GM12878 (cell line): ENCODE measurements at regions not wholly inside any gene's neighbourhood (a gene's known extent, or its start where the extent isn't known, plus 50 kb on each side); places are given as distances from the start of the nearest gene placed in this dataset.

ENCODE experiments used
- ATAC-seq: fragments of 200-7000 bp; cut with Tn5 transposase; 3 replicates; pipeline ENCODE4 v1.9.1; 2020; ENCODE audit warnings: mild to moderate bottlenecking, moderate library complexity
- BruUV-seq: library from RNA; stranded (reverse); fragments of 400-500 nt; replicated peaks from 2 replicates; lab custom pipeline; 2021; lab: Mats Ljungman, UMichigan
- CTCF ChIA-PET: fragments of 300-600 bp; sonication (Branson Sonifier 250); formaldehyde crosslinking; extraction: SDS; loops from one replicate; lab custom pipeline; 2021; ENCODE audit warnings: inconsistent platforms; lab: Yijun Ruan, JAX
- POLR2A ChIA-PET: fragments of 350-600 bp; formaldehyde crosslinking; extraction: SDS; loops from one replicate; lab custom pipeline; 2021; ENCODE audit warnings: inconsistent platforms; lab: Charles Lee
- RAD21 ChIA-PET: fragments of 300-600 bp; sonication (Branson Sonifier 250); formaldehyde crosslinking; loops from one replicate; lab custom pipeline; 2023; ENCODE audit warnings: antibody characterized with exemption; ENCODE audit not compliant: unreplicated experiment; lab: Charles Lee
- SMC1A ChIA-PET: fragments of 300-600 bp; sonication (Branson Sonifier 250); formaldehyde crosslinking; loops from one replicate; lab custom pipeline; 2023; ENCODE audit not compliant: unreplicated experiment, uncharacterized antibody; lab: Charles Lee
- DNase-seq: peaks from one replicate; pipeline ENCODE4 v3.0.0-alpha.2; 2011; ENCODE audit warnings: low read depth, low spot score
- FAIRE-seq: peaks from 3 replicates; lab custom pipeline; 2011; peaks lifted over from hg19 to GRCh38; lab: Jason Lieb, UNC
- H2AFZ ChIP-seq: 2 replicates; pipeline ENCODE4 v1.6.0; 2011; ENCODE audit warnings: low read depth, low read length, control low read depth; ENCODE audit not compliant: control insufficient read depth
- H3K27ac ChIP-seq: 2 replicates; pipeline ENCODE4 v1.5.1; 2011; ENCODE audit warnings: control low read depth; ENCODE audit not compliant: control insufficient read depth, insufficient read depth
- H3K27me3 ChIP-seq, 2 experiments: replicated peaks in 1 of 2; 2 replicates each; pipeline versions ENCODE4 v1.6.0 to v1.6.1; 2011; ENCODE audit warnings: low read length in 1 of 2; ENCODE audit not compliant: control insufficient read depth in 2 of 2, insufficient read depth in 2 of 2
- H3K36me3 ChIP-seq, 2 experiments: 2 replicates each; pipeline ENCODE4 v1.5.1; 2011; ENCODE audit warnings: low read length in 1 of 2; ENCODE audit not compliant: control insufficient read depth in 2 of 2, insufficient read depth in 2 of 2
- H3K4me1 ChIP-seq: 2 replicates; pipeline ENCODE4 v1.6.1; 2011; ENCODE audit warnings: mild to moderate bottlenecking, low read length, moderate library complexity, mixed read lengths; ENCODE audit not compliant: control insufficient read depth, insufficient read depth
- H3K4me2 ChIP-seq: 2 replicates; pipeline ENCODE4 v1.6.0; 2011; ENCODE audit warnings: control low read depth; ENCODE audit not compliant: control insufficient read depth, insufficient read depth
- H3K4me3 ChIP-seq: fragments of 200-600 bp; sonication (generic); 2 replicates; pipeline ENCODE4 v1.5.1; 2016
- H3K79me2 ChIP-seq: 2 replicates; pipeline ENCODE4 v1.6.0; 2011; ENCODE audit warnings: low read length; ENCODE audit not compliant: control insufficient read depth, insufficient read depth
- H3K9ac ChIP-seq: 2 replicates; pipeline ENCODE4 v1.8.0; 2011; ENCODE audit warnings: low read length, control low read depth, mixed read lengths; ENCODE audit not compliant: control insufficient read depth, insufficient read depth
- H3K9me3 ChIP-seq: replicated peaks from 3 replicates; pipeline ENCODE4 v1.5.1; 2011; ENCODE audit warnings: mild to moderate bottlenecking, low read length; ENCODE audit not compliant: control insufficient read depth, insufficient read depth
- H4K20me1 ChIP-seq: 2 replicates; pipeline ENCODE4 v1.6.0; 2011; ENCODE audit not compliant: control insufficient read depth, insufficient read depth
- BACH1 ChIP-seq: fragments of 450-650 bp; IDR thresholded peaks from 2 replicates; pipeline ENCODE4 v1.6.1; 2017; ENCODE audit warnings: mild to moderate bottlenecking, borderline replicate concordance
- CREM ChIP-seq: IDR thresholded peaks from 2 replicates; pipeline ENCODE4 v1.6.1; 2014; ENCODE audit warnings: antibody characterized with exemption, low read depth
- E2F4 ChIP-seq: IDR thresholded peaks from 2 replicates; pipeline ENCODE4 v1.6.1; 2012; ENCODE audit warnings: low read depth, low read length, improper control_type of control experiment
- ELK1 ChIP-seq: IDR thresholded peaks from 2 replicates; pipeline ENCODE4 v1.6.1; 2012; ENCODE audit warnings: low read depth, low read length, improper control_type of control experiment
- PML ChIP-seq: IDR thresholded peaks from 2 replicates; pipeline ENCODE4 v1.6.1; 2012; ENCODE audit warnings: low read length, inconsistent platforms
- TCF12 ChIP-seq: IDR thresholded peaks from 2 replicates; pipeline ENCODE4 v1.6.1; 2011; ENCODE audit warnings: low read depth, mild to moderate bottlenecking, low read length
- ZBTB11 ChIP-seq: fragments of 450-650 bp; formaldehyde crosslinking; IDR thresholded peaks from 2 replicates; pipeline ENCODE4 v1.5.0; 2022; ENCODE audit warnings: mild to moderate bottlenecking, missing genetic modification characterization
- WGBS: methylation state at CpG from one replicate; pipeline ENCODE4 v1.1.6; 2016; ENCODE audit warnings: low lambda C conversion rate; ENCODE audit not compliant: insufficient replicate concordance, insufficient coverage; ENCODE audit errors: missing lambda C conversion rate; 5-methylcytosine and 5-hydroxymethylcytosine counted together
- in situ Hi-C: fragments of 300-500 bp; cut with MboI; formaldehyde crosslinking; loops from 9 replicates; pipeline ENCODE4 v1.14.3; 2018; ENCODE audit warnings: mixed read lengths
- intact Hi-C: fragments of 100-400 bp; cut with micrococcal nuclease; formaldehyde crosslinking; loops from one replicate; pipeline ENCODE4 v1.14.2; 2022; ENCODE audit not compliant: unreplicated experiment

GRCh38 chr6:85115376-85115775 lies 334.5 kb upstream of the NT5E start:
- H3K9me3 ChIP-seq = no peaks in the 10 kb centered on the region
- FAIRE-seq (no peak), ATAC-seq (no peak), DNase-seq (no peak)
- 6% methylated on average over 6 of the region's 6 CpGs for WGBS
- H3K27me3 ChIP-seq = no peaks in the 10 kb centered on the region
- H3K79me2 ChIP-seq = no peaks in the 10 kb centered on the region
- CTCF ChIA-PET = no interaction called here
- TF ChIP-seq TCF12 = no peak
- TF ChIP-seq ZBTB11 (CRISPR knock-in tag) = no peak
- TF ChIP-seq BACH1 = no peak
- no peak for TF ChIP-seq PML
- no peak for TF ChIP-seq ELK1
- no peak for TF ChIP-seq CREM
- no peak for TF ChIP-seq E2F4
- no peaks in the 10 kb centered on the region for H3K4me1 ChIP-seq
- H3K9ac ChIP-seq = no peak overlapping the region
- H3K4me2 ChIP-seq = no peak overlapping the region
- RAD21 ChIA-PET = no interaction called here
- no peaks in the 10 kb centered on the region for H4K20me1 ChIP-seq
- no TSS peak for BruUV-seq
- H3K36me3 ChIP-seq = no peaks in the 10 kb centered on the region
- no peak overlapping the region for H3K27ac ChIP-seq
- no peak overlapping the region for H2AFZ ChIP-seq
- intact Hi-C loops (no loop called here), in situ Hi-C loops (no loop called here)
- SMC1A ChIA-PET = no interaction called here
- POLR2A ChIA-PET = no interaction called here
- no peak overlapping the region for H3K4me3 ChIP-seq
